Neural progenitor cell (in vitro differentiated cells): ENCODE measurements at regions not wholly inside any gene's neighbourhood (a gene's known extent, or its start where the extent isn't known, plus 50 kb on each side); places are given as distances from the start of the nearest gene placed in this dataset.

Source experiments
- EZH2 ChIP-seq: fragments of 200-600 bp; sonication (generic); IDR thresholded peaks from 2 replicates; pipeline ENCODE4 v1.6.1; 2017; ENCODE audit warnings: antibody characterized with exemption, mild to moderate bottlenecking, moderate library complexity
- EZH2phosphoT487 ChIP-seq: fragments of 200-600 bp; sonication (generic); IDR thresholded peaks from 2 replicates; pipeline ENCODE4 v1.6.1; 2017; ENCODE audit warnings: antibody characterized with exemption
- TF ChIP-seq, protein P1 (sequence below): fragments of 200-600 bp; sonication (generic); IDR thresholded peaks from 2 replicates; pipeline ENCODE4 v1.5.1; 2017; ENCODE audit warnings: antibody characterized with exemption, mild to moderate bottlenecking

DNA sequence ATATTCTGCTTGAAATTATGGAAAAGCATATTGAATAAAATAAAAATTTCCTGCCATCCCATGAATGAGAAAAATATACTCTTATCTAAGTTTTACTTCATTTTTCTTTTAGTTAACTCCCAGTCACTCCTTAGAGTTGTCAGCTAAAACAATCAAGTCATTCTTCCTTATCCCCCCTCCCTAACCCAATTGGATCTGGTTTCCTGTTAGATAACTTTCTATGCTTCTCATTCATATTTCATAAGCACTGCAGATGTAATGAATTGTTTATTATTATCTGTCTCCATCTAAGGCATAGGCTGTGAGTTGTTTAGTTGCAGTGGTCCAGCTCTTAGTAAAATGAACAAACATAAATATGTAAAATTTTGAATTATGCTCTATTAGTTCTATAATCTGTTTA lies 244.0 kb upstream of the GCFC2 start:
- TF ChIP-seq, protein P1, sequence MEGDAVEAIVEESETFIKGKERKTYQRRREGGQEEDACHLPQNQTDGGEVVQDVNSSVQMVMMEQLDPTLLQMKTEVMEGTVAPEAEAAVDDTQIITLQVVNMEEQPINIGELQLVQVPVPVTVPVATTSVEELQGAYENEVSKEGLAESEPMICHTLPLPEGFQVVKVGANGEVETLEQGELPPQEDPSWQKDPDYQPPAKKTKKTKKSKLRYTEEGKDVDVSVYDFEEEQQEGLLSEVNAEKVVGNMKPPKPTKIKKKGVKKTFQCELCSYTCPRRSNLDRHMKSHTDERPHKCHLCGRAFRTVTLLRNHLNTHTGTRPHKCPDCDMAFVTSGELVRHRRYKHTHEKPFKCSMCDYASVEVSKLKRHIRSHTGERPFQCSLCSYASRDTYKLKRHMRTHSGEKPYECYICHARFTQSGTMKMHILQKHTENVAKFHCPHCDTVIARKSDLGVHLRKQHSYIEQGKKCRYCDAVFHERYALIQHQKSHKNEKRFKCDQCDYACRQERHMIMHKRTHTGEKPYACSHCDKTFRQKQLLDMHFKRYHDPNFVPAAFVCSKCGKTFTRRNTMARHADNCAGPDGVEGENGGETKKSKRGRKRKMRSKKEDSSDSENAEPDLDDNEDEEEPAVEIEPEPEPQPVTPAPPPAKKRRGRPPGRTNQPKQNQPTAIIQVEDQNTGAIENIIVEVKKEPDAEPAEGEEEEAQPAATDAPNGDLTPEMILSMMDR: no peak
- TF ChIP-seq EZH2 (no peak), EZH2phosphoT487 (no peak)
